HepG2 (cell line): ENCODE measurements at regions not wholly inside any gene's neighbourhood (a gene's known extent, or its start where the extent isn't known, plus 50 kb on each side); places are given as distances from the start of the nearest gene placed in this dataset.

Experiments
- ELF1 ChIP-seq: sonication (generic); formaldehyde crosslinking; IDR thresholded peaks from 2 replicates; pipeline ENCODE4 v1.4.0; 2020; ENCODE audit warnings: missing genetic modification reagents
- EP300 ChIP-seq, 3 experiments: sonication (generic) in 1 of 3; formaldehyde crosslinking in 1 of 3; IDR thresholded peaks; 2 replicates each; pipeline versions ENCODE4 v1.5.1 to v1.6.1; 2011 to 2020; ENCODE audit warnings: low read depth in 2 of 3, low read length in 2 of 3, borderline replicate concordance in 1 of 3, improper control_type of control experiment in 1 of 3, mild to moderate bottlenecking in 1 of 3, missing genetic modification reagents in 1 of 3, moderate library complexity in 1 of 3
- ZFP36 ChIP-seq: fragments of 150-350 bp; IDR thresholded peaks from 2 replicates; pipeline ENCODE4 v1.6.1; 2018; ENCODE audit warnings: borderline replicate concordance, low read length, low read depth; ENCODE audit not compliant: partially characterized antibody
- ZFX ChIP-seq: sonication (generic); formaldehyde crosslinking; IDR thresholded peaks from 2 replicates; pipeline ENCODE4 v1.4.0; 2020; ENCODE audit warnings: mild to moderate bottlenecking, low read depth, missing genetic modification reagents, moderate library complexity
- ZNF30 ChIP-seq: sonication (generic); formaldehyde crosslinking; IDR thresholded peaks from 2 replicates; pipeline ENCODE4 v1.5.0; 2020; ENCODE audit warnings: mild to moderate bottlenecking, missing genetic modification reagents
- ZNF709 ChIP-seq: sonication (generic); formaldehyde crosslinking; IDR thresholded peaks from 2 replicates; pipeline ENCODE4 v1.5.0; 2020; ENCODE audit warnings: mild to moderate bottlenecking, missing genetic modification reagents
- TF ChIP-seq, protein P1 (sequence below): sonication (generic); formaldehyde crosslinking; IDR thresholded peaks from one replicate; pipeline ENCODE4 v1.5.1; 2020; ENCODE audit warnings: mild to moderate bottlenecking, missing genetic modification reagents; ENCODE audit errors: not compliant biosample characterization
- TF ChIP-seq, protein P2 (sequence below): sonication (generic); formaldehyde crosslinking; conservative IDR thresholded peaks from 2 replicates; pipeline ENCODE4 v1.8.0; 2022; ENCODE audit warnings: missing genetic modification reagents
- TF ChIP-seq, protein P3 (sequence below): sonication (generic); formaldehyde crosslinking; IDR thresholded peaks from 2 replicates; pipeline ENCODE4 v1.9.0; 2022; ENCODE audit warnings: low read depth, missing genetic modification reagents
- TF ChIP-seq, protein P4 (sequence below): sonication (generic); formaldehyde crosslinking; IDR thresholded peaks from 2 replicates; pipeline ENCODE4 v1.4.0; 2020; ENCODE audit warnings: mild to moderate bottlenecking, missing genetic modification reagents
- TF ChIP-seq, protein P5 (sequence below): IDR thresholded peaks from 2 replicates; pipeline ENCODE4 v1.6.1; 2012; ENCODE audit warnings: inconsistent platforms
- TF ChIP-seq, protein P6 (sequence below): IDR thresholded peaks from 2 replicates; pipeline ENCODE4 v1.6.1; 2016

DNA sequence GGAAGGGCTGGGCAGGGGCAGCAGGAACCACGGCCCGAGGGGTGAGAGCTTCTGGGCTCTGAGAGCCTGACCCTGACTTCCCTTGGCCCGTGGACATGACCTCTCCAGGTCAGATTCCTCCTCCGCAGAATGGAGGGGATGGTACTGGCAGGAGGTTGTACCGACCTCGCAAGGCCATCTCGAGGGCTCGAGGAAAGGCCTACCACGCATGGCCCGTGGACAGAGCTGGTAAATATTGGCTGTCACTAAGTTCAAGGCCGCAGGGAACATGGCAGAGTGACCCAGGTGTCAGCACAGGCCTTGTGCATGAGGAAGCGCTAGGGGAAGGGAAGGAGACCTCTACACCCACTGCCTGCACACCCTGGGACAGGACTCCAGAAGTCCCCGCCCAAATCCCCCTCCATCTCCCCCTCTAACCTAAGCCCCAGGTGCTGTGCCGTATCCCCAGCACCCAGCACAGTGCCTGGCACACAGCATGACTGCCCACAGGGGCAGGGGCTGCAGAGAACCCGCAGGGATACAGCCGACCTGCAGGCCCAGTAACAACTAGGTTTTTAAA, 54.9 kb upstream of the PPP2R5C start (continued):
- TF ChIP-seq, protein P1, sequence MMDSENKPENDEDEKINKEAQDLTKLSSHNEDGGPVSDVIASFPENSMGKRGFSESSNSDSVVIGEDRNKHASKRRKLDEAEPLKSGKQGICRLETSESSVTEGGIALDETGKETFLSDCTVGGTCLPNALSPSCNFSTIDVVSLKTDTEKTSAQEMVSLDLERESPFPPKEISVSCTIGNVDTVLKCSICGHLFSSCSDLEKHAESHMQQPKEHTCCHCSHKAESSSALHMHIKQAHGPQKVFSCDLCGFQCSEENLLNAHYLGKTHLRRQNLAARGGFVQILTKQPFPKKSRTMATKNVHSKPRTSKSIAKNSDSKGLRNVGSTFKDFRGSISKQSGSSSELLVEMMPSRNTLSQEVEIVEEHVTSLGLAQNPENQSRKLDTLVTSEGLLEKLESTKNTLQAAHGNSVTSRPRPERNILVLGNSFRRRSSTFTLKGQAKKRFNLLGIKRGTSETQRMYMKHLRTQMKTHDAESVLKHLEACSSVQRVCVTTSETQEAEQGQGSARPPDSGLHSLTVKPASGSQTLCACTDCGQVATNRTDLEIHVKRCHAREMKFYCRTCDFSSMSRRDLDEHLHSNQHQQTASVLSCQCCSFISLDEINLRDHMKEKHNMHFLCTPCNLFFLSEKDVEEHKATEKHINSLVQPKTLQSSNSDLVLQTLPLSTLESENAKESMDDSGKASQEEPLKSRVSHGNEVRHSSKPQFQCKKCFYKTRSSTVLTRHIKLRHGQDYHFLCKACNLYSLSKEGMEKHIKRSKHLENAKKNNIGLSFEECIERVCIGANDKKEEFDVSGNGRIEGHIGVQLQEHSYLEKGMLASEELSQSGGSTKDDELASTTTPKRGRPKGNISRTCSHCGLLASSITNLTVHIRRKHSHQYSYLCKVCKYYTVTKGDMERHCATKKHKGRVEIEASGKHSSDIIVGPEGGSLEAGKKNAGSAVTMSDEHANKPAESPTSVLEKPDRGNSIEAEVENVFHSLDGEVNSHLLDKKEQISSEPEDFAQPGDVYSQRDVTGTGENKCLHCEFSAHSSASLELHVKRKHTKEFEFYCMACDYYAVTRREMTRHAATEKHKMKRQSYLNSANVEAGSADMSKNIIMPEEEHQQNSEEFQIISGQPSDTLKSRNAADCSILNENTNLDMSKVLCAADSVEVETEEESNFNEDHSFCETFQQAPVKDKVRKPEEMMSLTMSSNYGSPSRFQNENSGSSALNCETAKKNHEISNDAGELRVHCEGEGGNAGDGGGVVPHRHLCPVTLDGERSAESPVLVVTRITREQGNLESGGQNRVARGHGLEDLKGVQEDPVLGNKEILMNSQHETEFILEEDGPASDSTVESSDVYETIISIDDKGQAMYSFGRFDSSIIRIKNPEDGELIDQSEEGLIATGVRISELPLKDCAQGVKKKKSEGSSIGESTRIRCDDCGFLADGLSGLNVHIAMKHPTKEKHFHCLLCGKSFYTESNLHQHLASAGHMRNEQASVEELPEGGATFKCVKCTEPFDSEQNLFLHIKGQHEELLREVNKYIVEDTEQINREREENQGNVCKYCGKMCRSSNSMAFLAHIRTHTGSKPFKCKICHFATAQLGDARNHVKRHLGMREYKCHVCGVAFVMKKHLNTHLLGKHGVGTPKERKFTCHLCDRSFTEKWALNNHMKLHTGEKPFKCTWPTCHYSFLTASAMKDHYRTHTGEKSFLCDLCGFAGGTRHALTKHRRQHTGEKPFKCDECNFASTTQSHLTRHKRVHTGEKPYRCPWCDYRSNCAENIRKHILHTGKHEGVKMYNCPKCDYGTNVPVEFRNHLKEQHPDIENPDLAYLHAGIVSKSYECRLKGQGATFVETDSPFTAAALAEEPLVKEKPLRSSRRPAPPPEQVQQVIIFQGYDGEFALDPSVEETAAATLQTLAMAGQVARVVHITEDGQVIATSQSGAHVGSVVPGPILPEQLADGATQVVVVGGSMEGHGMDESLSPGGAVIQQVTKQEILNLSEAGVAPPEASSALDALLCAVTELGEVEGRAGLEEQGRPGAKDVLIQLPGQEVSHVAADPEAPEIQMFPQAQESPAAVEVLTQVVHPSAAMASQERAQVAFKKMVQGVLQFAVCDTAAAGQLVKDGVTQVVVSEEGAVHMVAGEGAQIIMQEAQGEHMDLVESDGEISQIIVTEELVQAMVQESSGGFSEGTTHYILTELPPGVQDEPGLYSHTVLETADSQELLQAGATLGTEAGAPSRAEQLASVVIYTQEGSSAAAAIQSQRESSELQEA = no peak
- TF ChIP-seq, protein P2, sequence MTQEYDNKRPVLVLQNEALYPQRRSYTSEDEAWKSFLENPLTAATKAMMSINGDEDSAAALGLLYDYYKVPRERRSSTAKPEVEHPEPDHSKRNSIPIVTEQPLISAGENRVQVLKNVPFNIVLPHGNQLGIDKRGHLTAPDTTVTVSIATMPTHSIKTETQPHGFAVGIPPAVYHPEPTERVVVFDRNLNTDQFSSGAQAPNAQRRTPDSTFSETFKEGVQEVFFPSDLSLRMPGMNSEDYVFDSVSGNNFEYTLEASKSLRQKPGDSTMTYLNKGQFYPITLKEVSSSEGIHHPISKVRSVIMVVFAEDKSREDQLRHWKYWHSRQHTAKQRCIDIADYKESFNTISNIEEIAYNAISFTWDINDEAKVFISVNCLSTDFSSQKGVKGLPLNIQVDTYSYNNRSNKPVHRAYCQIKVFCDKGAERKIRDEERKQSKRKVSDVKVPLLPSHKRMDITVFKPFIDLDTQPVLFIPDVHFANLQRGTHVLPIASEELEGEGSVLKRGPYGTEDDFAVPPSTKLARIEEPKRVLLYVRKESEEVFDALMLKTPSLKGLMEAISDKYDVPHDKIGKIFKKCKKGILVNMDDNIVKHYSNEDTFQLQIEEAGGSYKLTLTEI (CRISPR knock-in tag) = no peak
- TF ChIP-seq, protein P3, sequence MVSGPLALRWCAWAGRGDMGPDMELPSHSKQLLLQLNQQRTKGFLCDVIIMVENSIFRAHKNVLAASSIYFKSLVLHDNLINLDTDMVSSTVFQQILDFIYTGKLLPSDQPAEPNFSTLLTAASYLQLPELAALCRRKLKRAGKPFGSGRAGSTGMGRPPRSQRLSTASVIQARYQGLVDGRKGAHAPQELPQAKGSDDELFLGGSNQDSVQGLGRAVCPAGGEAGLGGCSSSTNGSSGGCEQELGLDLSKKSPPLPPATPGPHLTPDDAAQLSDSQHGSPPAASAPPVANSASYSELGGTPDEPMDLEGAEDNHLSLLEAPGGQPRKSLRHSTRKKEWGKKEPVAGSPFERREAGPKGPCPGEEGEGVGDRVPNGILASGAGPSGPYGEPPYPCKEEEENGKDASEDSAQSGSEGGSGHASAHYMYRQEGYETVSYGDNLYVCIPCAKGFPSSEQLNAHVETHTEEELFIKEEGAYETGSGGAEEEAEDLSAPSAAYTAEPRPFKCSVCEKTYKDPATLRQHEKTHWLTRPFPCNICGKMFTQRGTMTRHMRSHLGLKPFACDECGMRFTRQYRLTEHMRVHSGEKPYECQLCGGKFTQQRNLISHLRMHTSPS = no peak
- TF ChIP-seq ELF1 (no peak), EP300 (IDR thresholded peaks at IDR 0.05; ENCODE audit: low read depth in 2 of 2, low read length in 2 of 2) (no peak), EP300 (CRISPR knock-in tag; IDR thresholded peaks at IDR 0.05; ENCODE audit: borderline replicate concordance) (0 out of 2 replicates have a peak, but pooled peaks have one; percentile 15), ZFP36 (no peak), ZNF709 (CRISPR knock-in tag) (0 out of 2 replicates have a peak, but pooled peaks have one; percentile 51), ZNF30 (CRISPR knock-in tag) (peak; percentile 45; the same call in 1 of the 2 replicates), ZFX (CRISPR knock-in tag) (peak; percentile 86)
- TF ChIP-seq, protein P4, sequence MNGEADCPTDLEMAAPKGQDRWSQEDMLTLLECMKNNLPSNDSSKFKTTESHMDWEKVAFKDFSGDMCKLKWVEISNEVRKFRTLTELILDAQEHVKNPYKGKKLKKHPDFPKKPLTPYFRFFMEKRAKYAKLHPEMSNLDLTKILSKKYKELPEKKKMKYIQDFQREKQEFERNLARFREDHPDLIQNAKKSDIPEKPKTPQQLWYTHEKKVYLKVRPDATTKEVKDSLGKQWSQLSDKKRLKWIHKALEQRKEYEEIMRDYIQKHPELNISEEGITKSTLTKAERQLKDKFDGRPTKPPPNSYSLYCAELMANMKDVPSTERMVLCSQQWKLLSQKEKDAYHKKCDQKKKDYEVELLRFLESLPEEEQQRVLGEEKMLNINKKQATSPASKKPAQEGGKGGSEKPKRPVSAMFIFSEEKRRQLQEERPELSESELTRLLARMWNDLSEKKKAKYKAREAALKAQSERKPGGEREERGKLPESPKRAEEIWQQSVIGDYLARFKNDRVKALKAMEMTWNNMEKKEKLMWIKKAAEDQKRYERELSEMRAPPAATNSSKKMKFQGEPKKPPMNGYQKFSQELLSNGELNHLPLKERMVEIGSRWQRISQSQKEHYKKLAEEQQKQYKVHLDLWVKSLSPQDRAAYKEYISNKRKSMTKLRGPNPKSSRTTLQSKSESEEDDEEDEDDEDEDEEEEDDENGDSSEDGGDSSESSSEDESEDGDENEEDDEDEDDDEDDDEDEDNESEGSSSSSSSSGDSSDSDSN (CRISPR knock-in tag) = peak; percentile 49
- TF ChIP-seq, protein P5, sequence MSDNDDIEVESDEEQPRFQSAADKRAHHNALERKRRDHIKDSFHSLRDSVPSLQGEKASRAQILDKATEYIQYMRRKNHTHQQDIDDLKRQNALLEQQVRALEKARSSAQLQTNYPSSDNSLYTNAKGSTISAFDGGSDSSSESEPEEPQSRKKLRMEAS = peak; percentile 90
- TF ChIP-seq, protein P6, sequence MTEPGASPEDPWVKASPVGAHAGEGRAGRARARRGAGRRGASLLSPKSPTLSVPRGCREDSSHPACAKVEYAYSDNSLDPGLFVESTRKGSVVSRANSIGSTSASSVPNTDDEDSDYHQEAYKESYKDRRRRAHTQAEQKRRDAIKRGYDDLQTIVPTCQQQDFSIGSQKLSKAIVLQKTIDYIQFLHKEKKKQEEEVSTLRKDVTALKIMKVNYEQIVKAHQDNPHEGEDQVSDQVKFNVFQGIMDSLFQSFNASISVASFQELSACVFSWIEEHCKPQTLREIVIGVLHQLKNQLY = peak; percentile 66
